ENCODE measurements at regions not wholly inside any gene's neighbourhood (a gene's known extent, or its start where the extent isn't known, plus 50 kb on each side); places are given as distances from the start of the nearest gene placed in this dataset.

GRCh38 chr13:67854990-67855389 is 624.9 kb upstream of the PCDH9 start:
- DNase-seq = no peak
- Mint-ChIP-seq H3K27ac (no peak overlapping the region), H3K36me3 (ENCODE audit: low read depth) (no peaks in the 10 kb centered on the region), H3K4me1 (peaks cover 16% of the 10 kb centered on the region), H3K27me3 (ENCODE audit: low read depth, poor library complexity) (no peaks in the 10 kb centered on the region), H3K9me3 (no peaks in the 10 kb centered on the region), H3K4me3 (no peak overlapping the region)
- TF ChIP-seq, protein P1, sequence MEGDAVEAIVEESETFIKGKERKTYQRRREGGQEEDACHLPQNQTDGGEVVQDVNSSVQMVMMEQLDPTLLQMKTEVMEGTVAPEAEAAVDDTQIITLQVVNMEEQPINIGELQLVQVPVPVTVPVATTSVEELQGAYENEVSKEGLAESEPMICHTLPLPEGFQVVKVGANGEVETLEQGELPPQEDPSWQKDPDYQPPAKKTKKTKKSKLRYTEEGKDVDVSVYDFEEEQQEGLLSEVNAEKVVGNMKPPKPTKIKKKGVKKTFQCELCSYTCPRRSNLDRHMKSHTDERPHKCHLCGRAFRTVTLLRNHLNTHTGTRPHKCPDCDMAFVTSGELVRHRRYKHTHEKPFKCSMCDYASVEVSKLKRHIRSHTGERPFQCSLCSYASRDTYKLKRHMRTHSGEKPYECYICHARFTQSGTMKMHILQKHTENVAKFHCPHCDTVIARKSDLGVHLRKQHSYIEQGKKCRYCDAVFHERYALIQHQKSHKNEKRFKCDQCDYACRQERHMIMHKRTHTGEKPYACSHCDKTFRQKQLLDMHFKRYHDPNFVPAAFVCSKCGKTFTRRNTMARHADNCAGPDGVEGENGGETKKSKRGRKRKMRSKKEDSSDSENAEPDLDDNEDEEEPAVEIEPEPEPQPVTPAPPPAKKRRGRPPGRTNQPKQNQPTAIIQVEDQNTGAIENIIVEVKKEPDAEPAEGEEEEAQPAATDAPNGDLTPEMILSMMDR (IDR thresholded peaks at IDR 0.05) = no peak

GRCh38 chr13:67844574-67844973 is 614.4 kb upstream of the PCDH9 start:
- Mint-ChIP-seq H3K4me3 (no peak overlapping the region), H3K27me3 (ENCODE audit: low read depth, poor library complexity) (no peaks in the 10 kb centered on the region), H3K36me3 (ENCODE audit: low read depth) (no peaks in the 10 kb centered on the region), H3K4me1 (no peaks in the 10 kb centered on the region), H3K27ac (no peak overlapping the region), H3K9me3 (peaks cover 8% of the 10 kb centered on the region)
- DNase-seq = no peak
- TF ChIP-seq, protein P1 (IDR thresholded peaks at IDR 0.05) = no peak

DNA sequence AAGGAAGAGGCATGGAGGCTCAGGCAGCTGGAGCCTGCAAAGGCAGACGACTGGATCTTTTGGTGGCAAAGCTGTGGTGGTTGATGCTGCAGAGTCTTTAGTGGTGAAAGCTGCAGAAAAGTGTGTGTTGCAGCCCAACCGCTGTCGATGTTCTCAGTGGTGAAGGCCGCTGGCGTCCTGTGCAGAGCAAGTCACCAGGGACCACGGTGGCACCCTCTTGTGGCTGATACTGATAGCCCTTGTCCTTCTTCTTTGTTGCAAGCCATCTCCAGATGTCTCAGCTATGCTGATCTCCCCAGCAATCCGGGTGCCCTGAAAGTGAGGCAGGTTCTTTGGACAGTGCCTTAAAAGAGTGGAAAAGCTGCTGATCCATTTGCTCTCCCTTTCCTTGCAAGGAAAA is 610.9 kb upstream of the PCDH9 start:
- Mint-ChIP-seq H3K4me1 (no peaks in the 10 kb centered on the region), H3K9me3 (no peaks in the 10 kb centered on the region), H3K27ac (no peak overlapping the region), H3K27me3 (ENCODE audit: low read depth, poor library complexity) (no peaks in the 10 kb centered on the region), H3K4me3 (no peak overlapping the region), H3K36me3 (ENCODE audit: low read depth) (no peaks in the 10 kb centered on the region)
- TF ChIP-seq, protein P1 (IDR thresholded peaks at IDR 0.05) = no peak
- no peak for DNase-seq

DNA sequence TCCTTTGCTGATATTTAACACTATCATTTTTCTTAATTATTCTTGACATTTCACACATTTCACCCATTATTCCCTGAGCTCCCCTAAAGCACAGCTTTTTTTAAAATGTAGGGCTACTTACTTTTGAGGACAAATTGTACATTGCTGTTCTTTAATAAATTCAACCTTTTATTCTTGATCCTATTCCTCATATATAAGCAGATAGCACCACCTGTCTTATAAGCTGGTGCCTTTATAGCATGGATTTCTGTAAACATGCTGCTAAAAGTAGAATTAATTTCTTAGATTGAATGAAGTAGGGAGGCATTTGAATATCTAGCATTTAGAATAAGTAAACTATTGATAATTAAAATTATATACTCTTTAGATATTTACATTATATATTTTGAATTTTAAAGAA is 603.4 kb upstream of the PCDH9 start:
- Mint-ChIP-seq H3K4me1 (no peaks in the 10 kb centered on the region), H3K27ac (no peak overlapping the region), H3K9me3 (no peaks in the 10 kb centered on the region)

DNA sequence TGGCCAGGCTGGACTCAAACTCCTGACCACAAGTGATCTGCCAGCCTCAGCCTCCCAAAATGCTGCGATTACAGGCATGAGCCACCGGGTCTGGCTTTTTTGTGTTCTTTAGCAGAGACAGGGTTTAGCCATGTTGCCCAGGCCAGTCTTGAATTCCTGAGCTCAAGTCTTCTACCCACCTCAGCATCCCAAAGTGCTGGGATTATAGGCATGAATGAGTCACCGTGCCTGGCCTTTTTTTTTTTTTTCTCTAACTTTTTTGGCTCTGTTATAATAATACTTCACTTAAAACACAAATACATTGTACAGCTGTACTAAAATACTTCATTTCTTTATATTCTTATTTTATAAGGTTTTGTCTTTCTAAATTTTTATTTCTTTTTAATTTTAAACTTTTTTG is 599.5 kb upstream of the PCDH9 start:
- Mint-ChIP-seq H3K4me3 (no peak overlapping the region), H3K9me3 (no peaks in the 10 kb centered on the region), H3K27ac (no peak overlapping the region), H3K27me3 (ENCODE audit: low read depth, poor library complexity) (no peaks in the 10 kb centered on the region), H3K4me1 (no peaks in the 10 kb centered on the region), H3K36me3 (ENCODE audit: low read depth) (no peaks in the 10 kb centered on the region)
- TF ChIP-seq, protein P1 (IDR thresholded peaks at IDR 0.05) = no peak
- DNase-seq = no peak

More for the DNA sequence above, 603.4 kb upstream of the PCDH9 start:
- TF ChIP-seq, protein P1 (IDR thresholded peaks at IDR 0.05) = no peak
- DNase-seq = no peak
- Mint-ChIP-seq H3K4me3 (no peak overlapping the region), H3K27me3 (ENCODE audit: low read depth, poor library complexity) (no peaks in the 10 kb centered on the region), H3K36me3 (ENCODE audit: low read depth) (no peaks in the 10 kb centered on the region)

GRCh38 chr13:67827992-67828391 is 597.9 kb upstream of the PCDH9 start:
- Mint-ChIP-seq H3K4me3 (no peak overlapping the region), H3K27me3 (ENCODE audit: low read depth, poor library complexity) (no peaks in the 10 kb centered on the region), H3K36me3 (ENCODE audit: low read depth) (no peaks in the 10 kb centered on the region), H3K9me3 (no peaks in the 10 kb centered on the region), H3K27ac (no peak overlapping the region), H3K4me1 (no peaks in the 10 kb centered on the region)
- no peak for DNase-seq
- TF ChIP-seq, protein P1 (IDR thresholded peaks at IDR 0.05) = no peak

All from nephron progenitor cell (in vitro differentiated cells).